A673 (cell line): ENCODE measurements at regions not wholly inside any gene's neighbourhood (a gene's known extent, or its start where the extent isn't known, plus 50 kb on each side); places are given as distances from the start of the nearest gene placed in this dataset.
A peak's percentile ranks its signal among the peaks of the same experiment; 100 is the strongest.

Experiments
- BruUV-seq: library from RNA; stranded (reverse); fragments of 400-500 nt; replicated peaks from 2 replicates; lab custom pipeline; 2021; lab: Mats Ljungman, UMichigan
- CTCF ChIA-PET: fragments of 300-600 bp; sonication (Branson Sonifier 250); formaldehyde crosslinking; loops from one replicate; lab custom pipeline; 2022; ENCODE audit warnings: antibody characterized with exemption; lab: Charles Lee
- POLR2A ChIA-PET: fragments of 300-600 bp; sonication (Branson Sonifier 250); formaldehyde crosslinking; loops from one replicate; lab custom pipeline; 2022; ENCODE audit warnings: antibody characterized with exemption; ENCODE audit not compliant: low non-redundant PET; lab: Charles Lee
- DNase-seq: peaks from one replicate; pipeline ENCODE4 v3.0.0-alpha.2; 2015; ENCODE audit warnings: low spot score
- H3K27ac ChIP-seq: fragments of 200-600 bp; sonication (generic); 2 replicates; pipeline ENCODE4 v1.5.1; 2016; ENCODE audit warnings: mixed run types, low read depth, mild to moderate bottlenecking, mixed read lengths, antibody characterized with exemption, low read length; ENCODE audit not compliant: poor library complexity, severe bottlenecking
- H3K27me3 ChIP-seq: fragments of 200-600 bp; sonication (generic); replicated peaks from 2 replicates; pipeline ENCODE4 v1.6.1; 2017; ENCODE audit warnings: mixed run types, low read depth, mild to moderate bottlenecking, mixed read lengths, antibody characterized with exemption, low read length; ENCODE audit not compliant: insufficient read depth, poor library complexity
- H3K36me3 ChIP-seq: fragments of 200-600 bp; sonication (generic); 2 replicates; pipeline ENCODE4 v1.6.1; 2016; ENCODE audit warnings: mixed run types, mild to moderate bottlenecking, mixed read lengths, antibody characterized with exemption, low read length; ENCODE audit not compliant: insufficient read depth, poor library complexity, severe bottlenecking
- H3K4me1 ChIP-seq: fragments of 200-600 bp; sonication (generic); 2 replicates; pipeline ENCODE4 v1.6.1; 2017; ENCODE audit warnings: mixed run types, mild to moderate bottlenecking, mixed read lengths, antibody characterized with exemption, low read length; ENCODE audit not compliant: insufficient read depth, poor library complexity, severe bottlenecking
- H3K4me3 ChIP-seq: fragments of 200-600 bp; sonication (generic); 2 replicates; pipeline ENCODE4 v1.5.1; 2016; ENCODE audit warnings: low read depth, mixed run types, mild to moderate bottlenecking, mixed read lengths, low read length; ENCODE audit not compliant: poor library complexity, severe bottlenecking
- H3K9me3 ChIP-seq: fragments of 200-600 bp; sonication (generic); 2 replicates; pipeline ENCODE4 v1.6.1; 2016; ENCODE audit warnings: mixed run types, low read depth, mild to moderate bottlenecking, mixed read lengths, antibody characterized with exemption, low read length; ENCODE audit not compliant: poor library complexity, severe bottlenecking
- CTCF ChIP-seq: fragments of 300-800, 200-600 bp; sonication (generic); conservative IDR thresholded peaks from 2 replicates; pipeline ENCODE4 v1.5.1; 2017; ENCODE audit warnings: low read depth, mild to moderate bottlenecking, antibody characterized with exemption, low read length, moderate library complexity, mixed read lengths
- EZH2 ChIP-seq: fragments of 200-600 bp; sonication (generic); IDR thresholded peaks from 2 replicates; pipeline ENCODE4 v1.6.1; 2017; ENCODE audit warnings: borderline replicate concordance, low read depth, mild to moderate bottlenecking, mixed read lengths, antibody characterized with exemption, low read length; ENCODE audit not compliant: poor library complexity, severe bottlenecking
- intact Hi-C: fragments of 100-400 bp; cut with micrococcal nuclease; formaldehyde crosslinking; loops from one replicate; pipeline ENCODE4 v1.10.0; 2022; ENCODE audit not compliant: unreplicated experiment

- no peaks in the 10 kb centered on the region for H3K36me3 ChIP-seq
- no peak overlapping the region for H3K27ac ChIP-seq
- ChIA-PET POLR2A (no interaction called here), CTCF (no interaction called here)
- peaks cover 24% of the 10 kb centered on the region for H3K27me3 ChIP-seq
- no peaks in the 10 kb centered on the region for H3K4me1 ChIP-seq
- DNase-seq: no peak
- BruUV-seq: no TSS peak
- no peak overlapping the region for H3K4me3 ChIP-seq
- intact Hi-C loops: loop anchor here (10.0 kb wide), 1 partner anchor 208 kb away; no protein-coding TSS in a partner anchor
- TF ChIP-seq EZH2: no peak
- TF ChIP-seq CTCF: no peak
- H3K9me3 ChIP-seq: no peaks in the 10 kb centered on the region
Measured at GRCh38 chr5:113686599-113686998, 173.1 kb downstream of the YTHDC2 start.

GRCh38 chr5:113689647-113690046 is 176.2 kb downstream of the YTHDC2 start:
- no TSS peak for BruUV-seq
- Histone ChIP-seq H3K4me3 (no peak overlapping the region), H3K27ac (no peak overlapping the region), H3K27me3 (peaks cover 35% of the 10 kb centered on the region), H3K9me3 (no peaks in the 10 kb centered on the region), H3K36me3 (no peaks in the 10 kb centered on the region), H3K4me1 (peaks cover 13% of the 10 kb centered on the region)
- DNase-seq: no peak
- ChIA-PET POLR2A (no interaction called here), CTCF (interaction anchor here (0.6 kb wide), 1 partner anchor 78 kb away, joined by 3 read pairs; no protein-coding TSS in a partner anchor)
- TF ChIP-seq EZH2 (no peak), CTCF (no peak)
- intact Hi-C loops: loop anchor here (10.0 kb wide), 2 partner anchors 205 to 405 kb away; no protein-coding TSS in a partner anchor

GRCh38 chr5:113692466-113692865 is 179.0 kb downstream of the YTHDC2 start:
- H3K9me3 ChIP-seq: no peaks in the 10 kb centered on the region
- intact Hi-C loops: loop anchor here (10.0 kb wide), 1 partner anchor 402 kb away; no protein-coding TSS in a partner anchor
- peak; percentile 16 for DNase-seq
- no peak overlapping the region for H3K4me3 ChIP-seq
- H3K36me3 ChIP-seq: no peaks in the 10 kb centered on the region
- ChIA-PET CTCF (no interaction called here), POLR2A (no interaction called here)
- BruUV-seq: no TSS peak
- peaks cover 13% of the 10 kb centered on the region for H3K4me1 ChIP-seq
- H3K27me3 ChIP-seq: peaks cover 19% of the 10 kb centered on the region
- no peak for TF ChIP-seq EZH2
- no peak for TF ChIP-seq CTCF
- H3K27ac ChIP-seq: no peak overlapping the region
